Mammary epithelial cell (primary cell): ENCODE measurements at regions not wholly inside any gene's neighbourhood (a gene's known extent, or its start where the extent isn't known, plus 50 kb on each side); places are given as distances from the start of the nearest gene placed in this dataset.

Experiments
- EZH2 ChIP-seq: IDR thresholded peaks from 2 replicates; pipeline ENCODE4 v1.6.1; 2012; ENCODE audit warnings: low read length, inconsistent platforms, borderline replicate concordance
- TF ChIP-seq, protein P1 (sequence below), 2 donors: IDR thresholded peaks in 1 of 2; conservative IDR thresholded peaks in 1 of 2; 2 replicates each; pipeline ENCODE4 v1.5.1; 2011 to 2012; ENCODE audit warnings: inconsistent platforms in 2 of 2, low read length in 2 of 2, mild to moderate bottlenecking in 2 of 2, control low read depth in 1 of 2, low read depth in 1 of 2; ENCODE audit not compliant: insufficient read depth in 1 of 2; ENCODE audit errors: extremely low read depth in 1 of 2

DNA sequence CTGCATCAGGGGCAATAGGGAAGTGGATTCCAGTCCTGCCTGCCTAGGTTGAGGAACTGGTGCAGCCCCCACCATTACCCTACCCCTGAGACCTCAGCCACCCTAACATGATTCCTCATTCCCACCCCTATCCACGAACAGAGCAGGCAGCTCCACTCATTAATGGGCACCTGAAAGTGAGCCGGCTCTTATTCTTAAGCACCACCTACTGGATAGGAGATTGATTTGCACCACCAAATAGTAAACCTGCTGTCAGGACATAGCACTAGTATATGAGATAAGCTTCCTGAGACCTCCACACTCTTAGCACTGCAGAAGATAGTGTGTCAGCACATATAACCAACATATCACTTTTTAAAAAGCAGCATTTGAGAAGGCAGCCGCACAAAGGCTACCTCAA lies 573.2 kb downstream of the SOX5 start:
- TF ChIP-seq, protein P1, sequence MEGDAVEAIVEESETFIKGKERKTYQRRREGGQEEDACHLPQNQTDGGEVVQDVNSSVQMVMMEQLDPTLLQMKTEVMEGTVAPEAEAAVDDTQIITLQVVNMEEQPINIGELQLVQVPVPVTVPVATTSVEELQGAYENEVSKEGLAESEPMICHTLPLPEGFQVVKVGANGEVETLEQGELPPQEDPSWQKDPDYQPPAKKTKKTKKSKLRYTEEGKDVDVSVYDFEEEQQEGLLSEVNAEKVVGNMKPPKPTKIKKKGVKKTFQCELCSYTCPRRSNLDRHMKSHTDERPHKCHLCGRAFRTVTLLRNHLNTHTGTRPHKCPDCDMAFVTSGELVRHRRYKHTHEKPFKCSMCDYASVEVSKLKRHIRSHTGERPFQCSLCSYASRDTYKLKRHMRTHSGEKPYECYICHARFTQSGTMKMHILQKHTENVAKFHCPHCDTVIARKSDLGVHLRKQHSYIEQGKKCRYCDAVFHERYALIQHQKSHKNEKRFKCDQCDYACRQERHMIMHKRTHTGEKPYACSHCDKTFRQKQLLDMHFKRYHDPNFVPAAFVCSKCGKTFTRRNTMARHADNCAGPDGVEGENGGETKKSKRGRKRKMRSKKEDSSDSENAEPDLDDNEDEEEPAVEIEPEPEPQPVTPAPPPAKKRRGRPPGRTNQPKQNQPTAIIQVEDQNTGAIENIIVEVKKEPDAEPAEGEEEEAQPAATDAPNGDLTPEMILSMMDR (conservative IDR thresholded peaks at IDR 0.05 in 1 of 2, IDR thresholded peaks at IDR 0.05 in 1 of 2; ENCODE audit: extremely low read depth in 1 of 2, insufficient read depth in 1 of 2, low read depth in 1 of 2, low read length in 2 of 2): no peak
- no peak for TF ChIP-seq EZH2
